Common myeloid progenitor, CD34-positive (primary cell): ENCODE measurements at regions not wholly inside any gene's neighbourhood (a gene's known extent, or its start where the extent isn't known, plus 50 kb on each side); places are given as distances from the start of the nearest gene placed in this dataset.

Experiments used
- CTCF ChIA-PET: fragments of 350-600 bp; sonication (Branson Sonifier 250); formaldehyde crosslinking; loops from one replicate; lab custom pipeline; 2021; ENCODE audit warnings: antibody characterized with exemption; lab: Charles Lee
- POLR2A ChIA-PET: fragments of 350-600 bp; sonication (Branson Sonifier 250); formaldehyde crosslinking; loops from one replicate; lab custom pipeline; 2021; ENCODE audit warnings: antibody characterized with exemption; lab: Charles Lee
- DNase-seq, 3 donors: peaks; one replicate each; pipeline versions ENCODE4 v3.0.0 to v3.0.0-alpha.2; 2013
- H3K27ac ChIP-seq, 2 experiments: 1 replicate in 1 of 2; 2 replicates in 1 of 2; pipeline ENCODE4 v1.7.0; 2013; ENCODE audit warnings: inconsistent platforms in 2 of 2, low read length in 2 of 2, mild to moderate bottlenecking in 2 of 2, low read depth in 1 of 2, moderate library complexity in 1 of 2; ENCODE audit not compliant: severe bottlenecking in 2 of 2, insufficient read depth in 1 of 2, poor library complexity in 1 of 2
- H3K27me3 ChIP-seq, 5 experiments: replicated peaks in 2 of 5; 1 replicate in 3 of 5; 2 replicates in 2 of 5; pipeline versions ENCODE4 v1.6.1 to v1.7.0; 2013; ENCODE audit warnings: low read length in 4 of 5, mild to moderate bottlenecking in 2 of 5, moderate library complexity in 2 of 5, inconsistent platforms in 1 of 5; ENCODE audit not compliant: insufficient read depth in 5 of 5, control insufficient read depth in 4 of 5
- H3K36me3 ChIP-seq, 4 experiments: 1 replicate in 2 of 4; 2 replicates in 2 of 4; pipeline versions ENCODE4 v1.6.1 to v1.7.0; 2013; ENCODE audit warnings: low read length in 3 of 4, control low read depth in 1 of 4, mild to moderate bottlenecking in 1 of 4; ENCODE audit not compliant: control insufficient read depth in 4 of 4, insufficient read depth in 4 of 4
- H3K4me1 ChIP-seq, 4 experiments: 1 replicate in 3 of 4; 2 replicates in 1 of 4; pipeline versions ENCODE4 v1.6.1 to v1.7.1; 2013; ENCODE audit warnings: low read length in 3 of 4, mild to moderate bottlenecking in 3 of 4, control low read depth in 1 of 4, inconsistent platforms in 1 of 4, moderate library complexity in 1 of 4; ENCODE audit not compliant: control insufficient read depth in 4 of 4, insufficient read depth in 4 of 4; ENCODE audit errors: control extremely low read depth in 1 of 4
- H3K4me3 ChIP-seq, 7 experiments: 1 replicate in 4 of 7; 2 replicates in 3 of 7; pipeline versions ENCODE4 v1.5.1 to v1.7.0; 2013; ENCODE audit warnings: mild to moderate bottlenecking in 7 of 7, low read length in 6 of 7, moderate library complexity in 6 of 7, inconsistent platforms in 2 of 7, low read depth in 2 of 7, control low read depth in 1 of 7; ENCODE audit not compliant: insufficient read depth in 4 of 7, control insufficient read depth in 1 of 7; ENCODE audit errors: extremely low read depth in 1 of 7
- H3K9me3 ChIP-seq, 5 experiments: 1 replicate in 4 of 5; 2 replicates in 1 of 5; pipeline versions ENCODE4 v1.6.1 to v1.7.1; 2013; ENCODE audit warnings: low read length in 4 of 5, mild to moderate bottlenecking in 2 of 5, inconsistent platforms in 1 of 5, low read depth in 1 of 5, moderate library complexity in 1 of 5; ENCODE audit not compliant: control insufficient read depth in 4 of 5, insufficient read depth in 2 of 5; ENCODE audit errors: control extremely low read depth in 1 of 5
- whole genome bisulfite sequencing: methylation state at CpG from one replicate; pipeline ENCODE4 v1.1.5; 2013; ENCODE audit not compliant: insufficient coverage; 5-methylcytosine and 5-hydroxymethylcytosine counted together

GRCh38 chr1:201693890-201694607 is 134.9 kb upstream of the IPO9 start:
- no peaks in the 10 kb centered on the region for H3K27me3 ChIP-seq
- H3K4me1 ChIP-seq: no peaks in the 10 kb centered on the region
- CTCF ChIA-PET: interaction anchor here (0.9 to 1.3 kb wide), 5 partner anchors 13 to 134 kb away, joined by 3 to 5 read pairs (median 3); no protein-coding TSS in a partner anchor
- 100% methylated on average over 3 of the region's 8 CpGs for WGBS
- POLR2A ChIA-PET: no interaction called here
- H3K36me3 ChIP-seq: peaks cover 0 to 4% (median 0%) of the 10 kb centered on the region in 4 experiments
- DNase-seq: no peak
- H3K9me3 ChIP-seq: no peaks in the 10 kb centered on the region
- no peak overlapping the region for H3K4me3 ChIP-seq
- H3K27ac ChIP-seq: no peak overlapping the region

GRCh38 chr1:201694608-201695335 is 134.2 kb upstream of the IPO9 start:
- over 99% methylated on average over 12 of the region's 12 CpGs for WGBS
- CTCF ChIA-PET: interaction anchor here (0.9 to 1.3 kb wide), 7 partner anchors 9 to 154 kb away, joined by 3 to 4 read pairs (median 3); no protein-coding TSS in a partner anchor
- H3K27me3 ChIP-seq: no peaks in the 10 kb centered on the region
- H3K4me1 ChIP-seq: no peaks in the 10 kb centered on the region
- POLR2A ChIA-PET: no interaction called here
- peaks cover 0 to 4% (median 0%) of the 10 kb centered on the region in 4 experiments for H3K36me3 ChIP-seq
- H3K9me3 ChIP-seq: no peaks in the 10 kb centered on the region
- H3K4me3 ChIP-seq: no peak overlapping the region
- no peak for DNase-seq
- no peak overlapping the region for H3K27ac ChIP-seq

GRCh38 chr1:201695607-201696006 is 133.3 kb upstream of the IPO9 start:
- 98% methylated on average over 6 of the region's 6 CpGs for WGBS
- Histone ChIP-seq H3K4me3 (no peak overlapping the region), H3K27me3 (no peaks in the 10 kb centered on the region), H3K9me3 (no peaks in the 10 kb centered on the region), H3K36me3 (peaks cover 0 to 4% (median 0%) of the 10 kb centered on the region in 4 experiments), H3K4me1 (no peaks in the 10 kb centered on the region), H3K27ac (no peak overlapping the region)
- POLR2A ChIA-PET: no interaction called here
- CTCF ChIA-PET: interaction anchor here (0.9 to 1.2 kb wide), 4 partner anchors 8 to 155 kb away, joined by 3 to 4 read pairs (median 4); no protein-coding TSS in a partner anchor
- no peak for DNase-seq

DNA sequence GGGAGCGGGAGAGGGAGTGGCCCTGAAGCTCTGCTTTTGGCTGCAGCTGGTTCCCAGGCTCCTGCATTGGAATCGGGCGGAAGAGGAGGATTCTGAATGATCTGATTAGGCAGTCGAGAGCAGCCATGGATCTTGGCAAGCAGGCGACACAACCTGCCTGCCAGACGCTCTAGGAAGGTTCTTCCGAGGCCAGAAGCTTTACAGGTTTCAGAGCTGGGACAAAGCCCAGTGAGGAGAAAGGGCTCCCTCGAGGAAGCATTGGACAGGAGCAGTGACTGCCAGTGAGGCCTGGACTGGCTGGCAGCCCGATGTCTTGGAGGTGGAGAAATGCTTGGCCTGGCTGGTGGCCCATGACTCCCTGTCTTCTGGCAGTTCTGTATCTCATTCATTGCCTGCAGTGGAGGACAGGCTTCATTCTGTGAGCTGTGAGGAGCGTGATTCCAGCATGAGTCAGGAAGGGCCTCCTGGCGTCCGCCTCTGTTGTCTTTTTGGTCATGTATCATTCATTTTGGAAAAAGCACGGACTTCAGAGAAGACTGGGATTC is 132.7 kb upstream of the IPO9 start:
- H3K27ac ChIP-seq: no peak overlapping the region
- CTCF ChIA-PET: interaction anchor here (0.9 to 2.2 kb wide), 3 partner anchors 9 to 97 kb away, joined by 3 to 7 read pairs (median 4); no protein-coding TSS in a partner anchor
- H3K4me3 ChIP-seq: no peak overlapping the region
- H3K4me1 ChIP-seq: no peaks in the 10 kb centered on the region
- no peaks in the 10 kb centered on the region for H3K27me3 ChIP-seq
- H3K9me3 ChIP-seq: no peaks in the 10 kb centered on the region
- 94% methylated on average over 10 of the region's 13 CpGs for WGBS
- peaks cover 0 to 4% (median 0%) of the 10 kb centered on the region in 4 experiments for H3K36me3 ChIP-seq
- DNase-seq: no peak
- POLR2A ChIA-PET: no interaction called here

GRCh38 chr1:201697174-201697573 is 131.8 kb upstream of the IPO9 start:
- CTCF ChIA-PET: interaction anchor here (0.7 to 2.2 kb wide), 4 partner anchors 12 to 138 kb away, joined by 3 to 7 read pairs (median 4); no protein-coding TSS in a partner anchor
- H3K27me3 ChIP-seq: no peaks in the 10 kb centered on the region
- H3K4me3 ChIP-seq: no peak overlapping the region
- no peaks in the 10 kb centered on the region for H3K9me3 ChIP-seq
- DNase-seq: no peak
- H3K36me3 ChIP-seq: peaks cover 0 to 4% (median 0%) of the 10 kb centered on the region in 4 experiments
- no peak overlapping the region for H3K27ac ChIP-seq
- WGBS: 100% methylated on average over 4 of the region's 4 CpGs
- H3K4me1 ChIP-seq: no peaks in the 10 kb centered on the region
- POLR2A ChIA-PET: no interaction called here

DNA sequence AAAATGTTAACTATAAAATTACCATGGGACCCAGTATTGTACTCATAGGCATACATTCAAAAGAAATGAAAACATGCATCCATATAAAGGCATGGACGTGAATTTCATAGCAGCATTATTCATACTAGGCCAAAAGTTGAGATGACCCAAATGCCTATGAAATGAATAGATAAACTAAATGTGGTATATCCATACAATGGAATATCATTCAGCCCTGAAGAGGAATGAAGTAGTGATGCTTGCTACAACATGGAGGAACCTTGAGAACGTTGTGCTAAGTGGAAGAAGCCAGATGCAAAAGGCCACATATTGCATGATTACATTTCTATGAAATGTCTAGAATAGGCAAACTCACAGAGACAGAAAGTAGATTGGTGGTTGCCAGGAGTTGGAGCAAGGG is 127.1 kb upstream of the IPO9 start:
- Histone ChIP-seq H3K4me1 (peaks cover 0 to 3% (median under 1%) of the 10 kb centered on the region in 4 experiments), H3K27ac (no peak overlapping the region), H3K4me3 (no peak overlapping the region), H3K9me3 (no peaks in the 10 kb centered on the region), H3K36me3 (peaks cover 0 to 4% (median 0%) of the 10 kb centered on the region in 4 experiments), H3K27me3 (no peaks in the 10 kb centered on the region)
- 100% methylated on average over 1 of the region's 2 CpGs for WGBS
- DNase-seq: no peak
- CTCF ChIA-PET: interaction anchor here (0.7 to 15.2 kb wide), 6 partner anchors 13 to 1165 kb away, joined by 3 to 350 read pairs (median 30); no protein-coding TSS in a partner anchor
- POLR2A ChIA-PET: no interaction called here
